ENCODE measurements at regions not wholly inside any gene's neighbourhood (a gene's known extent, or its start where the extent isn't known, plus 50 kb on each side); places are given as distances from the start of the nearest gene placed in this dataset.

GRCh38 chr13:52903320-52903719 lies 54.9 kb upstream of the PCDH8 start:
- TF ChIP-seq CTCF (IDR thresholded peaks at IDR 0.05) = no peak
- TF ChIP-seq POLR2A (IDR thresholded peaks at IDR 0.05) = no peak
